ENCODE measurements at regions not wholly inside any gene's neighbourhood (a gene's known extent, or its start where the extent isn't known, plus 50 kb on each side); places are given as distances from the start of the nearest gene placed in this dataset.

GRCh38 chr6:170227996-170228945, 62.6 kb downstream of the DLL1 start:
- no peak overlapping the region for H3K27ac Mint-ChIP-seq
- ATAC-seq (ENCODE audit: low read depth in 2 of 2) (no peak), DNase-seq (no peak)
- peaks cover 0 to 3% (median 1%) of the 10 kb centered on the region in 4 donors for H3K4me1 Mint-ChIP-seq
- H3K36me3 Mint-ChIP-seq, result no peaks in the 10 kb centered on the region
- H3K9me3 ChIP-seq (ENCODE audit: control insufficient read depth in 2 of 2, low read length in 2 of 2), result no peaks in the 10 kb centered on the region
- H3K27me3 ChIP-seq (ENCODE audit: control insufficient read depth, insufficient read depth, low read length), result no peaks in the 10 kb centered on the region
- H3K4me3 Mint-ChIP-seq, result no peak overlapping the region
- H3K36me3 ChIP-seq (ENCODE audit: control insufficient read depth, insufficient read depth, low read length), result no peaks in the 10 kb centered on the region
- H3K27me3 Mint-ChIP-seq, result peaks cover 4% of the 10 kb centered on the region
- no peaks in the 10 kb centered on the region for H3K4me1 ChIP-seq (ENCODE audit: control insufficient read depth, insufficient read depth, low read length, poor library complexity, severe bottlenecking)
- H3K4me3 ChIP-seq (ENCODE audit: low read depth, low read length), result no peak overlapping the region
- H3K9me3 Mint-ChIP-seq, result no peaks in the 10 kb centered on the region
- H3K27ac ChIP-seq (ENCODE audit: insufficient read depth, low read length, poor library complexity, severe bottlenecking), result no peak overlapping the region

DNA sequence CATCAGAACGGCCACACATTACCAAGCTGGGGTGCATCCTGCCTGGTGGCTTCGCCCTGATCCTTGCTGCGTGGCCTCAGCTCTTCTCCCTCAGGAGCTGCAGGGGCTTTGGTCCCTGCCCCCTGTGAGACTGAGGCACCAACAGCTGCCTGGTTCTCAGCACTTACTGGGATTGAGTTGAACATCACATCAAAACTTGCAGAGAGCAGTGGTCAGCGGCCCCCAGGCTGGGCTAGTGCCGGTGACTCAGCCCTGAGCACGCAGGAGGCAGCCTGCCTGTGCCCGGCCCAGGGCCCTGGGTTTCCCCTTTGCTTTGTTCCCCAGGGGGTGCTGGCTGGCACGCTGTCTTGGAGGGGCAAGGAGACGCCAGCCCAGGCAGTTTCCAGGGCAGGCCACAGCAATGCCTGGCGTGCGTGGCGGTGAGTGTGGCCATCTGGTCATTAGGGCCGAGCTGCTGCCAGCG, 63.3 kb downstream of the DLL1 start:
- H3K36me3 Mint-ChIP-seq, result no peaks in the 10 kb centered on the region
- H3K4me1 Mint-ChIP-seq, result peaks cover 0 to 10% (median 3%) of the 10 kb centered on the region in 4 donors
- no peaks in the 10 kb centered on the region for H3K27me3 ChIP-seq (ENCODE audit: control insufficient read depth, insufficient read depth, low read length)
- no peaks in the 10 kb centered on the region for H3K36me3 ChIP-seq (ENCODE audit: control insufficient read depth, insufficient read depth, low read length)
- ATAC-seq (ENCODE audit: low read depth in 2 of 2) (no peak), DNase-seq (no peak)
- no peak overlapping the region for H3K27ac ChIP-seq (ENCODE audit: insufficient read depth, low read length, poor library complexity, severe bottlenecking)
- H3K27me3 Mint-ChIP-seq, result peaks cover 4% of the 10 kb centered on the region
- no peak overlapping the region for H3K4me3 ChIP-seq (ENCODE audit: low read depth, low read length)
- H3K4me1 ChIP-seq (ENCODE audit: control insufficient read depth, insufficient read depth, low read length, poor library complexity, severe bottlenecking), result peaks cover 2% of the 10 kb centered on the region
- no peak overlapping the region for H3K27ac Mint-ChIP-seq
- H3K9me3 ChIP-seq (ENCODE audit: control insufficient read depth in 2 of 2, low read length in 2 of 2), result no peaks in the 10 kb centered on the region
- no peak overlapping the region for H3K4me3 Mint-ChIP-seq
- no peaks in the 10 kb centered on the region for H3K9me3 Mint-ChIP-seq

DNA sequence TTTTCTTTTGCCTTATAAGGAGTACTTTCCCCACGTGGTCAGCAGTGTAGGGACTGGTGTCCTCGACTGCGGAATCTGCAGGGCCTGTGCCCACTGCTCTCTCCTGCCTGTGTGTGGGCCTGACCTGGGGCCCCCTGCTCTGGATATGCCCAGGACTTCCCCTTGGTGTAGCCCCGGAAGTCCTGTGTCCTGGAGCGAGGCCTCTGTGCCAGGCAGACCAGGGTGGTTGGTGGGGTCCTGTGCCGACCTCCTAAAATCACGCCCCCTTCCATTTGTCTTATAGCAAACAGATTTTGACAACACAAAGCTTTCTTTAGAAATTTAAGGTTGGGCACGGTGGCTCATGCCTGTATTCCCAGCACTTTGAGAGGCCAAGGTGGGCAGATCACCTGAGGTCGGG, 64.2 kb downstream of the DLL1 start:
- no peak for DNase-seq

GRCh38 chr6:170225852-170226417, 64.9 kb downstream of the DLL1 start:
- peak overlapping the region in 1 of 3 donors; percentile 17 for H3K27ac Mint-ChIP-seq
- H3K27me3 Mint-ChIP-seq, result peaks cover 4% of the 10 kb centered on the region
- H3K9me3 Mint-ChIP-seq, result no peaks in the 10 kb centered on the region
- Histone ChIP-seq H3K4me1 (ENCODE audit: control insufficient read depth, insufficient read depth, low read length, poor library complexity, severe bottlenecking) (peaks cover 3% of the 10 kb centered on the region), H3K9me3 (ENCODE audit: control insufficient read depth in 2 of 2, low read length in 2 of 2) (no peaks in the 10 kb centered on the region), H3K36me3 (ENCODE audit: control insufficient read depth, insufficient read depth, low read length) (no peaks in the 10 kb centered on the region), H3K4me3 (ENCODE audit: low read depth, low read length) (no peak overlapping the region), H3K27me3 (ENCODE audit: control insufficient read depth, insufficient read depth, low read length) (no peaks in the 10 kb centered on the region), H3K27ac (ENCODE audit: insufficient read depth, low read length, poor library complexity, severe bottlenecking) (no peak overlapping the region)
- peaks cover 0 to 24% (median 5%) of the 10 kb centered on the region in 4 donors for H3K4me1 Mint-ChIP-seq
- H3K36me3 Mint-ChIP-seq, result no peaks in the 10 kb centered on the region
- no peak overlapping the region for H3K4me3 Mint-ChIP-seq
- DNase-seq (no peak), ATAC-seq (ENCODE audit: low read depth in 2 of 2) (no peak)

More for the DNA sequence above, 64.2 kb downstream of the DLL1 start:
- Histone ChIP-seq H3K27me3 (ENCODE audit: control insufficient read depth, insufficient read depth, low read length) (no peaks in the 10 kb centered on the region), H3K27ac (ENCODE audit: insufficient read depth, low read length, poor library complexity, severe bottlenecking) (no peak overlapping the region), H3K4me3 (ENCODE audit: low read depth, low read length) (no peak overlapping the region), H3K36me3 (ENCODE audit: control insufficient read depth, insufficient read depth, low read length) (no peaks in the 10 kb centered on the region), H3K4me1 (ENCODE audit: control insufficient read depth, insufficient read depth, low read length, poor library complexity, severe bottlenecking) (peaks cover 3% of the 10 kb centered on the region), H3K9me3 (ENCODE audit: control insufficient read depth in 2 of 2, low read length in 2 of 2) (no peaks in the 10 kb centered on the region)
- H3K27me3 Mint-ChIP-seq, result peaks cover 4% of the 10 kb centered on the region
- H3K36me3 Mint-ChIP-seq, result no peaks in the 10 kb centered on the region
- no peak overlapping the region for H3K4me3 Mint-ChIP-seq
- no peaks in the 10 kb centered on the region for H3K9me3 Mint-ChIP-seq
- no peak for ATAC-seq (ENCODE audit: low read depth in 2 of 2)
- H3K4me1 Mint-ChIP-seq, result peaks cover 0 to 19% (median 5%) of the 10 kb centered on the region in 4 donors
- H3K27ac Mint-ChIP-seq, result no peak overlapping the region

DNA sequence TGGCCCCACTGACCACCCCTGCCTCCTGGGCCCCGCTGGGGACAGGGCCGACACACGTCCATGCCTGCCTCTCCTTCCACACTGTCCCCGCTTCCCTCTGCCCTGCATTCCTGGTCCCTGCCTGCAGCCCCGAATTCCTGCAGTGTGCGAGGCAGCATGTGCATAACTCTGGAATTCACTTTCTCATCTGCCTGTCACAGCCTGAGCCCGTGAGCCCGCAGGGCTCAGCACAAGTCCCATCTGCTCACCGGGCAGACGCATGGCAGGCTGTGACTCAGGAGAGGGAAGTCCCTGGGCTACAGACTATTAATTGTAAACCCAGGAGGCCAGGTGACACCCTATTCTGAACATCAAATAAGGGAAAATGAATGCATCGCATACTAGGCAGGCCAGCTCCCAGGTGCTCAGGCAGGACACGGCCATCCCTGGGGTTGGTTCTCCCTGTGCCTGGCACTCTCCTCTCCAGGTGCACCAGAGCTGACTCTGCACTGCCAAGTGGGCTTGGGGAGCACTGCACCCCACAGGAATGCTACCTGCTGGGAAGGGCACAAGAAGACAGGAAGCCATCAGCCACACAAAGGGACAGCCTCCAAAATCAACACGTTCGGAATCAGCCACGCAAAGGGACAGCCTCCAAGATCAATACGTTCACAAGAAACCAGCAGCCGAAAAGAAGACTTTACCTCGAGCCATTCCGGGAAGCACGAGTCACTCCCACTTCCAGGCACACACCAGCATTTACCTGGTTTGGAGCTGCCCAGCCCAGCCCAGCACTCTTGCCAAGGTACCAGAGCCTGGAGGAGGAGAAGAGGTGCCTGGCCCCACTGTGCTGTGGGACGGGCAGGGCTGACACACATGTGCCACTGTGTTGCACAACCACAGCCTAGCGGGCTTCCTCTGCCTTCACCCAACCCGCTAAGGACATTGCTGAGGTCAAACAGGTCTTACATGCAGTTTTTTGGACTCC, 65.9 kb downstream of the DLL1 start:
- Histone ChIP-seq H3K4me3 (ENCODE audit: low read depth, low read length) (no peak overlapping the region), H3K27me3 (ENCODE audit: control insufficient read depth, insufficient read depth, low read length) (no peaks in the 10 kb centered on the region), H3K36me3 (ENCODE audit: control insufficient read depth, insufficient read depth, low read length) (no peaks in the 10 kb centered on the region), H3K27ac (ENCODE audit: insufficient read depth, low read length, poor library complexity, severe bottlenecking) (no peak overlapping the region), H3K4me1 (ENCODE audit: control insufficient read depth, insufficient read depth, low read length, poor library complexity, severe bottlenecking) (peaks cover 3% of the 10 kb centered on the region), H3K9me3 (ENCODE audit: control insufficient read depth in 2 of 2, low read length in 2 of 2) (no peaks in the 10 kb centered on the region)
- peaks cover 4% of the 10 kb centered on the region for H3K27me3 Mint-ChIP-seq
- no peaks in the 10 kb centered on the region for H3K9me3 Mint-ChIP-seq
- H3K4me1 Mint-ChIP-seq, result peaks cover 0 to 24% (median 5%) of the 10 kb centered on the region in 4 donors
- no peak for ATAC-seq (ENCODE audit: low read depth in 2 of 2)
- no peak overlapping the region for H3K4me3 Mint-ChIP-seq
- H3K27ac Mint-ChIP-seq, result no peak overlapping the region
- H3K36me3 Mint-ChIP-seq, result no peaks in the 10 kb centered on the region
- DNase-seq, result no peak

DNA sequence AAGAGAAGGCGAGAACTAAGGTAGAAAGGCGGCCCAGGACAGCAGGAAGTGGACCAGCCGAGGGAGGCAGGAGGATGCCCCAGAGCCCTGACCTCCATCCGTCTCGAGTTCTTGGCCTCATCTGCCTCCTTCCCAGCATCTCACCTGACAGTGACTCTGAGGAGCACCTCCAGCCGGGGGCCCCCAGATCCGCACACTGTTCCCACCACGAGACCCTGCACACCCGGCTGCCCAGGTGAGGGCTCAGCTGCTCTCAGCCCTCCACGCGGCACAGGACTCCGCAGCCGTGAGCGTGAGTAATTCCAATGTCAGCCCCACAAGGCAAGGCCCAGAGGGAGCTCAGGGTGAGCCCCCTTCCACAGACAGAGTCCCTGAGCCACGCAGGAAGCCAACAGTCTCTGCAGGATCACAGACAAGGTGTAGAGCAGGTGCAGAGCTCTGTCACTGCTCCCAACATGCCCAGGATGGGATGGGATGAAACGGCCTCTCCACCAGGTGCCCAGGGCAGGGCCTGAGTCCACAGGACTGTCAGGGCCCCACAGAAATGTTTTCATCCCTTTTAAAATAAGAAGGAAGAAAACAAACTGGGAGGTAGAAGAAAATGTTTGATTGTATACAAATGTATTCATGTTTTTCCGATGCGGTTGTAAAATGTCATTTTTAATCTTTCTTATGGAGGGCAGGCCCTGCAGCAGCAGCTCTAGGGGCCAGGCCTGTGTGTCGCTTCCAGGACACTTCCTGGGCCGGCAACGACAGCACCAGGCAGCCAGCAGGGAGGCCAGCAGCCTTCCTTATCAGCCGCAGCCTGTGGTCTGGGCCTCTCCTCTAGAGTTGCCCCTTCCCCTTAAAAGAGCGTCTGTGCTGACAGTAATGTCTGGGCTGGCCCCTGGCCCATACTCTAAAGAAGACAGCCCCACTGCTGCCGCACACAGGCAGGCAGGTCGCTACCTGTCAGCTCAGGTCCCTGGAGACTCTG, 66.9 kb downstream of the DLL1 start:
- H3K27ac ChIP-seq (ENCODE audit: insufficient read depth, low read length, poor library complexity, severe bottlenecking), result no peak overlapping the region
- no peaks in the 10 kb centered on the region for H3K9me3 ChIP-seq (ENCODE audit: control insufficient read depth in 2 of 2, low read length in 2 of 2)
- no peak overlapping the region for H3K4me3 ChIP-seq (ENCODE audit: low read depth, low read length)
- H3K4me1 Mint-ChIP-seq, result peaks cover 0 to 24% (median 5%) of the 10 kb centered on the region in 4 donors
- peaks cover 3% of the 10 kb centered on the region for H3K4me1 ChIP-seq (ENCODE audit: control insufficient read depth, insufficient read depth, low read length, poor library complexity, severe bottlenecking)
- no peak for DNase-seq
- H3K27me3 Mint-ChIP-seq, result peaks cover 4% of the 10 kb centered on the region
- no peaks in the 10 kb centered on the region for H3K36me3 Mint-ChIP-seq
- no peak overlapping the region for H3K4me3 Mint-ChIP-seq
- no peaks in the 10 kb centered on the region for H3K36me3 ChIP-seq (ENCODE audit: control insufficient read depth, insufficient read depth, low read length)
- H3K27me3 ChIP-seq (ENCODE audit: control insufficient read depth, insufficient read depth, low read length), result no peaks in the 10 kb centered on the region
- no peak overlapping the region for H3K27ac Mint-ChIP-seq
- no peaks in the 10 kb centered on the region for H3K9me3 Mint-ChIP-seq
- no peak for ATAC-seq (ENCODE audit: low read depth in 2 of 2)
